ENCODE measurements at regions not wholly inside any gene's neighbourhood (a gene's known extent, or its start where the extent isn't known, plus 50 kb on each side); places are given as distances from the start of the nearest gene placed in this dataset.

GRCh38 chr1:172957491-172957890 lies 93.2 kb downstream of the TNFSF18 start:
- DNase-seq = no peak

- DNase-seq = no peak
These were observed 91.2 kb downstream of the TNFSF18 start for GRCh38 chr1:172959571-172959970.

GRCh38 chr1:172960019-172960418 lies 90.7 kb downstream of the TNFSF18 start:
- DNase-seq = no peak

GRCh38 chr1:172960454-172961208 lies 90.1 kb downstream of the TNFSF18 start:
- no peak for DNase-seq

GRCh38 chr1:172964864-172965263 lies 85.9 kb downstream of the TNFSF18 start:
- no peak for DNase-seq

GRCh38 chr1:172966844-172967540 lies 83.7 kb downstream of the TNFSF18 start:
- DNase-seq = no peak

- no peak for DNase-seq
These were observed 82.8 kb downstream of the TNFSF18 start for GRCh38 chr1:172967936-172968335.

- no peak for DNase-seq
These were observed 81.1 kb downstream of the TNFSF18 start for GRCh38 chr1:172969611-172970010.

- DNase-seq = no peak
These were observed 80.6 kb downstream of the TNFSF18 start for GRCh38 chr1:172970186-172970585.

GRCh38 chr1:172971241-172971640 lies 79.5 kb downstream of the TNFSF18 start:
- DNase-seq = no peak

GRCh38 chr1:172972258-172972657 lies 78.5 kb downstream of the TNFSF18 start:
- no peak for DNase-seq

GRCh38 chr1:172973424-172973823 lies 77.3 kb downstream of the TNFSF18 start:
- no peak for DNase-seq

GRCh38 chr1:172976222-172977041 lies 74.3 kb downstream of the TNFSF18 start:
- DNase-seq = no peak

- no peak for DNase-seq
These were observed 73.3 kb downstream of the TNFSF18 start for GRCh38 chr1:172977296-172978017.

- DNase-seq = no peak
These were observed 72.1 kb downstream of the TNFSF18 start for GRCh38 chr1:172978595-172978994.

GRCh38 chr1:172979828-172980227 lies 70.9 kb downstream of the TNFSF18 start:
- DNase-seq = no peak

- DNase-seq = no peak
These were observed 70.3 kb downstream of the TNFSF18 start for GRCh38 chr1:172980456-172980855.

- no peak for DNase-seq
These were observed 69.8 kb downstream of the TNFSF18 start for GRCh38 chr1:172980971-172981370.
